ENCODE measurements at regions not wholly inside any gene's neighbourhood (a gene's known extent, or its start where the extent isn't known, plus 50 kb on each side); places are given as distances from the start of the nearest gene placed in this dataset.

DNA sequence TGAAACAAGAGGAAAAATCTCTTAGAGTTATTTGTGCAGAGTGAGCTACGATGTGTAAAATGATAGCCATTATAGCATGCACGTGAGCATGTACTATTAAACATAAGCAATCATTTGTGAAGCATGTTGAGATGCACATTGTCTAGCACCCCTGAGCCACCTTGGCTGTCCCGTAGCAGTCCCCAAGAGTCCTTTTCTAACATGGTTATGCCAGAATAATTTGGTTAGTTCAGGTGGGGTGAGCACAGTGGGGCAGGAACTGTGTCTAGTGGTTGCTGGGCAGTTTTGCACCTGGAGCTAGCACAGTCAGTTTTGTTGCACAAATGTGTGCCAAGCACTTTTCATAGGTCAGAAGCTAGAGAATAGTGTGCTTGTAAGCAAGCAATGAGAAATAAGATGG, 809.8 kb downstream of the RNF144A start:
- 81 to 89% methylated on average over 3 of the region's 3 CpGs for WGBS, 2 donors (ENCODE audit: low coverage in 1 of 2)
- TF ChIP-seq POLR2A (IDR thresholded peaks at IDR 0.05) (no peak), POLR2AphosphoS5 (IDR thresholded peaks at IDR 0.05) (no peak), EP300 (IDR thresholded peaks at IDR 0.05; ENCODE audit: low read depth) (no peak)
- TF ChIP-seq, protein P1, sequence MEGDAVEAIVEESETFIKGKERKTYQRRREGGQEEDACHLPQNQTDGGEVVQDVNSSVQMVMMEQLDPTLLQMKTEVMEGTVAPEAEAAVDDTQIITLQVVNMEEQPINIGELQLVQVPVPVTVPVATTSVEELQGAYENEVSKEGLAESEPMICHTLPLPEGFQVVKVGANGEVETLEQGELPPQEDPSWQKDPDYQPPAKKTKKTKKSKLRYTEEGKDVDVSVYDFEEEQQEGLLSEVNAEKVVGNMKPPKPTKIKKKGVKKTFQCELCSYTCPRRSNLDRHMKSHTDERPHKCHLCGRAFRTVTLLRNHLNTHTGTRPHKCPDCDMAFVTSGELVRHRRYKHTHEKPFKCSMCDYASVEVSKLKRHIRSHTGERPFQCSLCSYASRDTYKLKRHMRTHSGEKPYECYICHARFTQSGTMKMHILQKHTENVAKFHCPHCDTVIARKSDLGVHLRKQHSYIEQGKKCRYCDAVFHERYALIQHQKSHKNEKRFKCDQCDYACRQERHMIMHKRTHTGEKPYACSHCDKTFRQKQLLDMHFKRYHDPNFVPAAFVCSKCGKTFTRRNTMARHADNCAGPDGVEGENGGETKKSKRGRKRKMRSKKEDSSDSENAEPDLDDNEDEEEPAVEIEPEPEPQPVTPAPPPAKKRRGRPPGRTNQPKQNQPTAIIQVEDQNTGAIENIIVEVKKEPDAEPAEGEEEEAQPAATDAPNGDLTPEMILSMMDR (IDR thresholded peaks at IDR 0.05): no peak

DNA sequence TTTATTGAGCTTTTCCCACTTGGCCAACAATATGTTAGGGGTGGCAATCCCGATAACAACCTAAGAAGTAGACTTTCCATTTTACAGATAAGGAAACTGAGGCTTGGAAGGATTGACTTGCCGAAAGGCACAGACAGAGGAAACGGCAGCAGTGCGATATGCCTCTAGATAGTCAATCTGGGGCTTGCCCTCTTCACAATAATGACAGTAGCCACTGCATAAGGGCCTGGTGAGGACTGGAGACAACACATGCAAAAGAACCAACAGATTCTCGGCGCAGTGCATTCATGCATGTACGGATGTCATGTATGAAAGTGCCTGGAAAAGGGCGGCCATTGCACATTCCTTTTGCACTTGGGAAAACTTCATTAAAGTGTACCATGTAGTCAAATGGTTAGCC, 811.2 kb downstream of the RNF144A start:
- Histone ChIP-seq H3K9me3 (no peaks in the 10 kb centered on the region), H3K27me3 (no peaks in the 10 kb centered on the region), H3K27ac (peak overlapping the region in 1 of 4 donors; percentile 20), H3K4me3 (no peak overlapping the region), H3K4me1 (peaks cover 0 to 3% (median 0%) of the 10 kb centered on the region in 4 donors), H3K36me3 (no peaks in the 10 kb centered on the region)
- in situ Hi-C loops (cut with MboI; ENCODE audit: low pct_ligation_motif_present in 1 of 4, low pct_unique_long_range_greater_than_20kb in 1 of 4, low sequenced_read_pairs in 3 of 4): no loop called here
- intact Hi-C loops (cut with DNase I; ENCODE audit: low total_unique reads): no loop called here
- TF ChIP-seq POLR2AphosphoS5 (IDR thresholded peaks at IDR 0.05) (no peak), EP300 (IDR thresholded peaks at IDR 0.05; ENCODE audit: low read depth) (no peak), POLR2A (IDR thresholded peaks at IDR 0.05) (no peak)
- TF ChIP-seq, protein P1 (IDR thresholded peaks at IDR 0.05): no peak
- WGBS, 2 donors (ENCODE audit: low coverage in 1 of 2): 86 to 87% methylated on average over 4 to 8 of the region's 8 CpGs
- no peak for DNase-seq

More for the DNA sequence above, 809.8 kb downstream of the RNF144A start:
- Histone ChIP-seq H3K9me3 (no peaks in the 10 kb centered on the region), H3K36me3 (no peaks in the 10 kb centered on the region), H3K27me3 (no peaks in the 10 kb centered on the region), H3K4me1 (peaks cover 0 to 3% (median 0%) of the 10 kb centered on the region in 4 donors), H3K27ac (peak overlapping the region in 2 of 4 donors; percentile 31 to 33), H3K4me3 (no peak overlapping the region)
- no peak for DNase-seq
- intact Hi-C loops (cut with DNase I; ENCODE audit: low total_unique reads) (no loop called here), in situ Hi-C loops (cut with MboI; ENCODE audit: low pct_ligation_motif_present in 1 of 4, low pct_unique_long_range_greater_than_20kb in 1 of 4, low sequenced_read_pairs in 3 of 4) (no loop called here)

DNA sequence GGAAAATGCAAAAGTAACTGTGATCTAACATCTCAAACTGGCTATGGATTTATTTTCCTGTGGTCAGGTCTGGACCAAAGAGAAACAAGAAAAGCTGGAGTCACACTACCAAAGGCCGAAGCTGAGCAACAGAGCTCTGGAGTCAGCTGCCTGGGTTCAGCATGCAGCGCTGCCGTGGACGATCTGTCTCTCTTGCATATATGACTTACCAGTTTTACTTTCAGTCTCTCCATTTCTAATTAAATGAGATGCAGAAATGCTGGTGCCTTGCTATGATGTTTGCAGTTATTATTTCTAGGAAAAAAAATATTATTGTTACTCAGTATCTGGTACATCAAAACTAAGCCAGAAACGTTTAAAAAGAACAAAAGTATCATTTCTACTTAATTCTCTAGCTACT, 813.2 kb downstream of the RNF144A start:
- peaks cover 0 to 2% (median 0%) of the 10 kb centered on the region in 4 donors for H3K4me1 ChIP-seq
- peak overlapping the region; percentile 15 to 26 (median 20) for H3K27ac ChIP-seq
- intact Hi-C loops (cut with DNase I; ENCODE audit: low total_unique reads): no loop called here
- no peak overlapping the region for H3K4me3 ChIP-seq
- no peak for TF ChIP-seq POLR2AphosphoS5 (IDR thresholded peaks at IDR 0.05)
- TF ChIP-seq, protein P1 (IDR thresholded peaks at IDR 0.05): no peak
- in situ Hi-C loops (cut with MboI; ENCODE audit: low pct_ligation_motif_present in 1 of 4, low pct_unique_long_range_greater_than_20kb in 1 of 4, low sequenced_read_pairs in 3 of 4): no loop called here
- no peaks in the 10 kb centered on the region for H3K27me3 ChIP-seq
- no peak for DNase-seq
- WGBS, 2 donors (ENCODE audit: low coverage in 1 of 2): 74 to 88% methylated on average over 5 of the region's 5 CpGs
- H3K9me3 ChIP-seq: no peaks in the 10 kb centered on the region
- no peaks in the 10 kb centered on the region for H3K36me3 ChIP-seq

DNA sequence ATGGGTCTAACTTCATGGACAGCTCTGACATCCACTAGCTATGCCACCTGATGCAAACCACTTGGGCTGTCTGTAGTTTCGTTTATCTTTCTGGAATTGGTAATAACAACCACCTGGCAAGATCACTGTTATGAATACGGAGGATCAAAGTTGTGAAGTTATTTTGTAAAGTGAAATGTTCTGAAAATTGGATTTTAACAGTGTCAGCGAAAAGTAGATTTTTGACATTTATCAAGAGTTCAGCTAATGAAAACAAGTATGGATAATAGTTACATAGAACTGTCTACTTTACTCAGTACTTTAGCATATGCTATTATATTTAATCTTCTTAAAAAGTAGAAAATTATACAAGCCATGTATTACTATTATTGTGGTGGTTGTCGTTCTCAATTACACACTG, 813.8 kb downstream of the RNF144A start:
- in situ Hi-C loops (cut with MboI; ENCODE audit: low pct_ligation_motif_present in 1 of 4, low pct_unique_long_range_greater_than_20kb in 1 of 4, low sequenced_read_pairs in 3 of 4): no loop called here
- intact Hi-C loops (cut with DNase I; ENCODE audit: low total_unique reads): no loop called here
- no peaks in the 10 kb centered on the region for H3K9me3 ChIP-seq
- no peak overlapping the region for H3K4me3 ChIP-seq
- WGBS, 2 donors (ENCODE audit: low coverage in 1 of 2): 71 to 86% methylated on average over 4 of the region's 4 CpGs
- H3K36me3 ChIP-seq: no peaks in the 10 kb centered on the region
- TF ChIP-seq EP300 (IDR thresholded peaks at IDR 0.05; ENCODE audit: low read depth) (no peak), POLR2AphosphoS5 (IDR thresholded peaks at IDR 0.05) (no peak), POLR2A (IDR thresholded peaks at IDR 0.05) (no peak)
- TF ChIP-seq, protein P1 (IDR thresholded peaks at IDR 0.05): no peak
- H3K27me3 ChIP-seq: no peaks in the 10 kb centered on the region
- H3K27ac ChIP-seq: peak overlapping the region in 1 of 4 donors; percentile 22
- DNase-seq: no peak
- no peaks in the 10 kb centered on the region for H3K4me1 ChIP-seq
